Amniotic epithelial cell (primary cell): ENCODE measurements at regions not wholly inside any gene's neighbourhood (a gene's known extent, or its start where the extent isn't known, plus 50 kb on each side); places are given as distances from the start of the nearest gene placed in this dataset.

Experiments used
- DNase-seq: peaks from one replicate; pipeline ENCODE4 v3.0.0-alpha.2; 2010; ENCODE audit warnings: low read depth

- no peak for DNase-seq
Observed at GRCh38 chr22:20637750-20638506, 130.5 kb downstream of the MED15 start.

- DNase-seq = no peak
Observed at GRCh38 chr22:20638507-20638870, 131.1 kb downstream of the MED15 start.

GRCh38 chr22:20639343-20639742 is 131.9 kb downstream of the MED15 start:
- DNase-seq = no peak

- DNase-seq = no peak
Observed at GRCh38 chr22:20639750-20640149, 132.3 kb downstream of the MED15 start.

- DNase-seq = no peak
Observed at GRCh38 chr22:20641198-20641892, 132.6 kb upstream of the SERPIND1 start.

GRCh38 chr22:20641919-20642579 is 131.9 kb upstream of the SERPIND1 start:
- no peak for DNase-seq

GRCh38 chr22:20642668-20643179 is 131.2 kb upstream of the SERPIND1 start:
- no peak for DNase-seq

GRCh38 chr22:20644071-20644642 is 129.8 kb upstream of the SERPIND1 start:
- no peak for DNase-seq

GRCh38 chr22:20645954-20646353 is 128.0 kb upstream of the SERPIND1 start:
- no peak for DNase-seq

- DNase-seq = no peak
Observed at GRCh38 chr22:20646415-20646814, 127.5 kb upstream of the SERPIND1 start.

GRCh38 chr22:20646906-20647305 is 127.0 kb upstream of the SERPIND1 start:
- DNase-seq = no peak

- no peak for DNase-seq
Observed at GRCh38 chr22:20647586-20648305, 126.2 kb upstream of the SERPIND1 start.

GRCh38 chr22:20648306-20648903 is 125.5 kb upstream of the SERPIND1 start:
- DNase-seq = no peak

GRCh38 chr22:20650294-20651207 is 123.4 kb upstream of the SERPIND1 start:
- DNase-seq = no peak

- DNase-seq = no peak
Observed at GRCh38 chr22:20651286-20651685, 122.6 kb upstream of the SERPIND1 start.

GRCh38 chr22:20652130-20652529 is 121.8 kb upstream of the SERPIND1 start:
- no peak for DNase-seq

- no peak for DNase-seq
Observed at GRCh38 chr22:20652582-20652981, 121.3 kb upstream of the SERPIND1 start.

GRCh38 chr22:20653012-20653794 is 120.7 kb upstream of the SERPIND1 start:
- DNase-seq = no peak

GRCh38 chr22:20653795-20654342 is 120.0 kb upstream of the SERPIND1 start:
- DNase-seq = no peak
